Renal pelvis (tissue), 1 donor: ENCODE measurements at regions not wholly inside any gene's neighbourhood (a gene's known extent, or its start where the extent isn't known, plus 50 kb on each side); places are given as distances from the start of the nearest gene placed in this dataset.

ENCODE experiments used
- DNase-seq: peaks from one replicate; pipeline ENCODE4 v3.0.0-alpha.2; 2013

GRCh38 chr10:4485636-4486035, 340.4 kb upstream of the AKR1E2 start:
- no peak for DNase-seq

GRCh38 chr10:4483811-4484210, 342.2 kb upstream of the AKR1E2 start:
- DNase-seq: no peak

GRCh38 chr10:4482659-4483058, 343.3 kb upstream of the AKR1E2 start:
- DNase-seq: no peak

GRCh38 chr10:4481192-4481591, 344.8 kb upstream of the AKR1E2 start:
- DNase-seq: no peak

- DNase-seq: no peak
These were observed 346.7 kb upstream of the AKR1E2 start for GRCh38 chr10:4479342-4479741.

- DNase-seq: no peak
These were observed 348.3 kb upstream of the AKR1E2 start for GRCh38 chr10:4477664-4478063.

- no peak for DNase-seq
These were observed 350.0 kb upstream of the AKR1E2 start for GRCh38 chr10:4475827-4476490.

GRCh38 chr10:4474829-4475228, 351.2 kb upstream of the AKR1E2 start:
- no peak for DNase-seq

- no peak for DNase-seq
These were observed 352.0 kb upstream of the AKR1E2 start for GRCh38 chr10:4473977-4474376.

GRCh38 chr10:4472190-4472904, 353.7 kb upstream of the AKR1E2 start:
- no peak for DNase-seq

- no peak for DNase-seq
These were observed 355.7 kb upstream of the AKR1E2 start for GRCh38 chr10:4470231-4470835.

- peak; percentile 51 for DNase-seq
These were observed 358.5 kb upstream of the AKR1E2 start for GRCh38 chr10:4467481-4467880.

- no peak for DNase-seq
These were observed 365.7 kb upstream of the AKR1E2 start for GRCh38 chr10:4460267-4460666.

- DNase-seq: no peak
These were observed 366.5 kb upstream of the AKR1E2 start for GRCh38 chr10:4459531-4459930.

- no peak for DNase-seq
These were observed 368.4 kb upstream of the AKR1E2 start for GRCh38 chr10:4457597-4457996.

- no peak for DNase-seq
These were observed 369.2 kb upstream of the AKR1E2 start for GRCh38 chr10:4456776-4457175.

GRCh38 chr10:4456279-4456678, 369.7 kb upstream of the AKR1E2 start:
- no peak for DNase-seq

- no peak for DNase-seq
These were observed 372.1 kb upstream of the AKR1E2 start for GRCh38 chr10:4453950-4454349.

GRCh38 chr10:4453276-4453675, 372.7 kb upstream of the AKR1E2 start:
- no peak for DNase-seq

GRCh38 chr10:4450981-4451908, 374.8 kb upstream of the AKR1E2 start:
- DNase-seq: peak; percentile 19

GRCh38 chr10:4450169-4450568, 375.8 kb upstream of the AKR1E2 start:
- no peak for DNase-seq

- no peak for DNase-seq
These were observed 378.0 kb upstream of the AKR1E2 start for GRCh38 chr10:4448030-4448429.
